ENCODE measurements at regions not wholly inside any gene's neighbourhood (a gene's known extent, or its start where the extent isn't known, plus 50 kb on each side); places are given as distances from the start of the nearest gene placed in this dataset.

- no peaks in the 10 kb centered on the region for H3K27me3 Mint-ChIP-seq
- H3K36me3 Mint-ChIP-seq = no peaks in the 10 kb centered on the region
- ChIA-PET POLR2A (no interaction called here), CTCF (no interaction called here)
- no peak for DNase-seq
- H3K9me3 Mint-ChIP-seq = no peaks in the 10 kb centered on the region
- intact Hi-C loops (cut with micrococcal nuclease) = no loop called here
- H3K27ac Mint-ChIP-seq = no peak overlapping the region
- H3K4me3 Mint-ChIP-seq = no peak overlapping the region
- H3K4me1 Mint-ChIP-seq (ENCODE audit: low read depth) = no peaks in the 10 kb centered on the region
Observed at GRCh38 chr12:30063435-30063945, 279.7 kb upstream of the TMTC1 start.

GRCh38 chr12:30048371-30048770, 264.6 kb upstream of the TMTC1 start:
- intact Hi-C loops (cut with micrococcal nuclease) = no loop called here
- Mint-ChIP-seq H3K9me3 (no peaks in the 10 kb centered on the region), H3K27ac (no peak overlapping the region), H3K4me1 (ENCODE audit: low read depth) (no peaks in the 10 kb centered on the region), H3K36me3 (no peaks in the 10 kb centered on the region), H3K27me3 (no peaks in the 10 kb centered on the region), H3K4me3 (no peak overlapping the region)
- POLR2A ChIA-PET = no interaction called here
- no peak for DNase-seq
- CTCF ChIA-PET = no interaction called here

GRCh38 chr12:30047516-30048254, 263.9 kb upstream of the TMTC1 start:
- no peak for DNase-seq
- Mint-ChIP-seq H3K27me3 (no peaks in the 10 kb centered on the region), H3K4me3 (no peak overlapping the region), H3K4me1 (ENCODE audit: low read depth) (no peaks in the 10 kb centered on the region), H3K9me3 (no peaks in the 10 kb centered on the region), H3K27ac (no peak overlapping the region), H3K36me3 (no peaks in the 10 kb centered on the region)
- ChIA-PET CTCF (no interaction called here), POLR2A (no interaction called here)
- intact Hi-C loops (cut with micrococcal nuclease) = no loop called here

- Mint-ChIP-seq H3K36me3 (no peaks in the 10 kb centered on the region), H3K27ac (no peak overlapping the region), H3K27me3 (no peaks in the 10 kb centered on the region), H3K4me3 (no peak overlapping the region), H3K9me3 (no peaks in the 10 kb centered on the region), H3K4me1 (ENCODE audit: low read depth) (no peaks in the 10 kb centered on the region)
- POLR2A ChIA-PET = no interaction called here
- DNase-seq = no peak
- intact Hi-C loops (cut with micrococcal nuclease) = no loop called here
- CTCF ChIA-PET = no interaction called here
Observed at GRCh38 chr12:30046376-30046775, 262.6 kb upstream of the TMTC1 start.

GRCh38 chr12:30045171-30045570, 261.4 kb upstream of the TMTC1 start:
- no peak for DNase-seq
- intact Hi-C loops (cut with micrococcal nuclease) = no loop called here
- CTCF ChIA-PET = no interaction called here
- Mint-ChIP-seq H3K27me3 (no peaks in the 10 kb centered on the region), H3K27ac (no peak overlapping the region), H3K4me1 (ENCODE audit: low read depth) (no peaks in the 10 kb centered on the region), H3K4me3 (no peak overlapping the region), H3K9me3 (peaks cover 4% of the 10 kb centered on the region), H3K36me3 (no peaks in the 10 kb centered on the region)
- POLR2A ChIA-PET = no interaction called here

- Mint-ChIP-seq H3K27me3 (no peaks in the 10 kb centered on the region), H3K36me3 (no peaks in the 10 kb centered on the region), H3K27ac (no peak overlapping the region), H3K4me1 (ENCODE audit: low read depth) (no peaks in the 10 kb centered on the region), H3K9me3 (peaks cover 4% of the 10 kb centered on the region), H3K4me3 (no peak overlapping the region)
- CTCF ChIA-PET = no interaction called here
- DNase-seq = no peak
- intact Hi-C loops (cut with micrococcal nuclease) = no loop called here
- POLR2A ChIA-PET = no interaction called here
Observed at GRCh38 chr12:30044206-30044605, 260.5 kb upstream of the TMTC1 start.

- no peak overlapping the region for H3K4me3 Mint-ChIP-seq
- no peaks in the 10 kb centered on the region for H3K4me1 Mint-ChIP-seq (ENCODE audit: low read depth)
- ChIA-PET POLR2A (no interaction called here), CTCF (no interaction called here)
- H3K27me3 Mint-ChIP-seq = no peaks in the 10 kb centered on the region
- DNase-seq = no peak
- H3K9me3 Mint-ChIP-seq = peaks cover 4% of the 10 kb centered on the region
- H3K36me3 Mint-ChIP-seq = no peaks in the 10 kb centered on the region
- intact Hi-C loops (cut with micrococcal nuclease) = no loop called here
- no peak overlapping the region for H3K27ac Mint-ChIP-seq
Observed at GRCh38 chr12:30043151-30043847, 259.6 kb upstream of the TMTC1 start.

- no peak overlapping the region for H3K4me3 Mint-ChIP-seq
- DNase-seq = no peak
- no peaks in the 10 kb centered on the region for H3K27me3 Mint-ChIP-seq
- CTCF ChIA-PET = no interaction called here
- POLR2A ChIA-PET = no interaction called here
- no peak overlapping the region for H3K27ac Mint-ChIP-seq
- H3K4me1 Mint-ChIP-seq (ENCODE audit: low read depth) = no peaks in the 10 kb centered on the region
- peaks cover 7% of the 10 kb centered on the region for H3K9me3 Mint-ChIP-seq
- H3K36me3 Mint-ChIP-seq = no peaks in the 10 kb centered on the region
- intact Hi-C loops (cut with micrococcal nuclease) = no loop called here
Observed at GRCh38 chr12:30041096-30041495, 257.4 kb upstream of the TMTC1 start.

GRCh38 chr12:30030693-30031374, 247.1 kb upstream of the TMTC1 start:
- Mint-ChIP-seq H3K9me3 (peaks cover 7% of the 10 kb centered on the region), H3K4me1 (ENCODE audit: low read depth) (no peaks in the 10 kb centered on the region), H3K27me3 (no peaks in the 10 kb centered on the region), H3K36me3 (no peaks in the 10 kb centered on the region), H3K4me3 (no peak overlapping the region), H3K27ac (no peak overlapping the region)
- CTCF ChIA-PET = no interaction called here
- POLR2A ChIA-PET = no interaction called here
- intact Hi-C loops (cut with micrococcal nuclease) = no loop called here
- DNase-seq = no peak

- DNase-seq = no peak
- ChIA-PET POLR2A (no interaction called here), CTCF (no interaction called here)
- Mint-ChIP-seq H3K4me3 (no peak overlapping the region), H3K36me3 (no peaks in the 10 kb centered on the region), H3K4me1 (ENCODE audit: low read depth) (no peaks in the 10 kb centered on the region), H3K9me3 (peaks cover 7% of the 10 kb centered on the region), H3K27me3 (no peaks in the 10 kb centered on the region), H3K27ac (no peak overlapping the region)
- intact Hi-C loops (cut with micrococcal nuclease) = no loop called here
Observed at GRCh38 chr12:30026621-30027234, 243.0 kb upstream of the TMTC1 start.

GRCh38 chr12:30025317-30025716, 241.6 kb upstream of the TMTC1 start:
- DNase-seq = no peak
- Mint-ChIP-seq H3K36me3 (no peaks in the 10 kb centered on the region), H3K9me3 (peaks cover 7% of the 10 kb centered on the region), H3K27ac (no peak overlapping the region), H3K4me1 (ENCODE audit: low read depth) (no peaks in the 10 kb centered on the region), H3K27me3 (no peaks in the 10 kb centered on the region), H3K4me3 (no peak overlapping the region)
- intact Hi-C loops (cut with micrococcal nuclease) = no loop called here
- CTCF ChIA-PET = no interaction called here
- POLR2A ChIA-PET = no interaction called here

- H3K4me3 Mint-ChIP-seq = no peak overlapping the region
- DNase-seq = no peak
- no peaks in the 10 kb centered on the region for H3K36me3 Mint-ChIP-seq
- POLR2A ChIA-PET = no interaction called here
- H3K9me3 Mint-ChIP-seq = peaks cover 7% of the 10 kb centered on the region
- intact Hi-C loops (cut with micrococcal nuclease) = no loop called here
- no peaks in the 10 kb centered on the region for H3K4me1 Mint-ChIP-seq (ENCODE audit: low read depth)
- no peaks in the 10 kb centered on the region for H3K27me3 Mint-ChIP-seq
- H3K27ac Mint-ChIP-seq = no peak overlapping the region
- CTCF ChIA-PET = no interaction called here
Observed at GRCh38 chr12:30023186-30023585, 239.4 kb upstream of the TMTC1 start.
